ENCODE measurements at regions not wholly inside any gene's neighbourhood (a gene's known extent, or its start where the extent isn't known, plus 50 kb on each side); places are given as distances from the start of the nearest gene placed in this dataset.

DNA sequence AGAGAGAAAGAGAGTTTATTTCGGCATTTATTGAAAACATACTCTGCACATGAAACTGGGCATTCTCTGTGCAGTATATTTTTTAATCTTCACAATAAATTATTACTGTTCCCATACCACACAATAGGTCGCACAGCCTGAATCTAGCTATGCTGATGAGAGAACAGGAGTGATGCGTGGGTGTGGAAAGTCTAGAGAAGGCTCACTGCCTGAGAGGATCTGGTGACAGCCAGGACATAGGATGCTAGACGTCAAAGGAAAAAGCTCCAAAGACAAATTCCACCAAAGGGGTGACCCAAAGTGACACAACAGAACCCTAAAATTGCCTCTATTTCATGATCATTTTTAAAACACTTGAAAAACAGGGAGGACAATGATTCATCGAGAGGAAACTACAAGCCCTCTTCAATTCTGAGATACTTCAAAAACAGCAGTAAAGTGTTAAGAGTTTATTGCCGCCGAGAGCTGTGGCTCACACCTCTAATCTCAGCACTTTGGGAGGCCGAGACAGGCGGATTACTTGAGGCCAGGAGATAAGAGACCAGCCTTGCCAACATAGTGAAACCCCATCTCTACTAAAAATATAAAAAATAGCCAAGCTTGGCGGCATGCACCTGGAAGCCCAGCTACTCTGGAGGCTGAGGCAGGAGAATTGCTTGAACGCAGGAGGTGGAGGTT is 189.6 kb upstream of the NBEA start:
- TF ChIP-seq, protein P1, sequence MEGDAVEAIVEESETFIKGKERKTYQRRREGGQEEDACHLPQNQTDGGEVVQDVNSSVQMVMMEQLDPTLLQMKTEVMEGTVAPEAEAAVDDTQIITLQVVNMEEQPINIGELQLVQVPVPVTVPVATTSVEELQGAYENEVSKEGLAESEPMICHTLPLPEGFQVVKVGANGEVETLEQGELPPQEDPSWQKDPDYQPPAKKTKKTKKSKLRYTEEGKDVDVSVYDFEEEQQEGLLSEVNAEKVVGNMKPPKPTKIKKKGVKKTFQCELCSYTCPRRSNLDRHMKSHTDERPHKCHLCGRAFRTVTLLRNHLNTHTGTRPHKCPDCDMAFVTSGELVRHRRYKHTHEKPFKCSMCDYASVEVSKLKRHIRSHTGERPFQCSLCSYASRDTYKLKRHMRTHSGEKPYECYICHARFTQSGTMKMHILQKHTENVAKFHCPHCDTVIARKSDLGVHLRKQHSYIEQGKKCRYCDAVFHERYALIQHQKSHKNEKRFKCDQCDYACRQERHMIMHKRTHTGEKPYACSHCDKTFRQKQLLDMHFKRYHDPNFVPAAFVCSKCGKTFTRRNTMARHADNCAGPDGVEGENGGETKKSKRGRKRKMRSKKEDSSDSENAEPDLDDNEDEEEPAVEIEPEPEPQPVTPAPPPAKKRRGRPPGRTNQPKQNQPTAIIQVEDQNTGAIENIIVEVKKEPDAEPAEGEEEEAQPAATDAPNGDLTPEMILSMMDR (IDR thresholded peaks at IDR 0.05) = no peak
- no peak for TF ChIP-seq POLR2A (IDR thresholded peaks at IDR 0.05)

Data from Peyer's patch (tissue), 4 donors.